HFFc6 (cell line): ENCODE measurements at regions not wholly inside any gene's neighbourhood (a gene's known extent, or its start where the extent isn't known, plus 50 kb on each side); places are given as distances from the start of the nearest gene placed in this dataset.

Experiments used
- DNase-seq: peaks from one replicate; pipeline ENCODE4 v3.0.0-alpha.2; 2018
- H3K27ac Mint-ChIP-seq: 2 replicates; pipeline ENCODE4 v1.8.0; 2020; ENCODE audit warnings: mild to moderate bottlenecking, mixed read lengths
- H3K27me3 Mint-ChIP-seq: 2 replicates; pipeline ENCODE4 v1.8.0; 2021; ENCODE audit warnings: mild to moderate bottlenecking, moderate library complexity, mixed read lengths; ENCODE audit not compliant: insufficient read depth
- H3K36me3 Mint-ChIP-seq: 2 replicates; pipeline ENCODE4 v1.8.0; 2021; ENCODE audit warnings: low read depth, mixed read lengths
- H3K4me1 Mint-ChIP-seq: 2 replicates; pipeline ENCODE4 v1.8.0; 2020; ENCODE audit warnings: low read depth, mixed read lengths
- H3K4me3 Mint-ChIP-seq: 2 replicates; pipeline ENCODE4 v1.8.0; 2020; ENCODE audit warnings: mild to moderate bottlenecking, moderate library complexity, mixed read lengths
- H3K9me3 Mint-ChIP-seq: 2 replicates; pipeline ENCODE4 v1.8.0; 2020; ENCODE audit warnings: mild to moderate bottlenecking, mixed read lengths
- CTCF ChIP-seq: fragments of 200-600 bp; sonication (generic); IDR thresholded peaks from 2 replicates; pipeline ENCODE4 v1.5.0; 2021; ENCODE audit warnings: antibody characterized with exemption, mild to moderate bottlenecking

GRCh38 chr15:31822463-31822862, 207.9 kb upstream of the CHRNA7 start:
- no peaks in the 10 kb centered on the region for H3K36me3 Mint-ChIP-seq
- no peak for DNase-seq
- peaks cover 32% of the 10 kb centered on the region for H3K9me3 Mint-ChIP-seq
- no peak overlapping the region for H3K4me3 Mint-ChIP-seq
- H3K27me3 Mint-ChIP-seq, result no peaks in the 10 kb centered on the region
- H3K27ac Mint-ChIP-seq, result no peak overlapping the region
- no peak for TF ChIP-seq CTCF
- no peaks in the 10 kb centered on the region for H3K4me1 Mint-ChIP-seq

- Mint-ChIP-seq H3K4me1 (no peaks in the 10 kb centered on the region), H3K36me3 (no peaks in the 10 kb centered on the region), H3K9me3 (peaks cover 43% of the 10 kb centered on the region), H3K27me3 (no peaks in the 10 kb centered on the region), H3K4me3 (no peak overlapping the region), H3K27ac (no peak overlapping the region)
- TF ChIP-seq CTCF, result no peak
- no peak for DNase-seq
These were observed 206.3 kb upstream of the CHRNA7 start for GRCh38 chr15:31824024-31824423.

- TF ChIP-seq CTCF, result no peak
- Mint-ChIP-seq H3K4me3 (no peak overlapping the region), H3K9me3 (peaks cover 54% of the 10 kb centered on the region), H3K27ac (no peak overlapping the region), H3K36me3 (no peaks in the 10 kb centered on the region), H3K4me1 (no peaks in the 10 kb centered on the region), H3K27me3 (peaks cover 1% of the 10 kb centered on the region; the same call in 1 of the 2 replicates)
- no peak for DNase-seq
These were observed 201.7 kb upstream of the CHRNA7 start for GRCh38 chr15:31828594-31828993.

GRCh38 chr15:31830591-31830990, 199.7 kb upstream of the CHRNA7 start:
- Mint-ChIP-seq H3K27me3 (peaks cover 1% of the 10 kb centered on the region; the same call in 1 of the 2 replicates), H3K36me3 (no peaks in the 10 kb centered on the region), H3K9me3 (peaks cover 42% of the 10 kb centered on the region), H3K4me3 (no peak overlapping the region), H3K27ac (no peak overlapping the region), H3K4me1 (no peaks in the 10 kb centered on the region)
- TF ChIP-seq CTCF, result no peak
- no peak for DNase-seq

GRCh38 chr15:31831596-31831995, 198.7 kb upstream of the CHRNA7 start:
- H3K27me3 Mint-ChIP-seq, result peaks cover 1% of the 10 kb centered on the region; the same call in 1 of the 2 replicates
- no peak overlapping the region for H3K27ac Mint-ChIP-seq
- H3K4me3 Mint-ChIP-seq, result no peak overlapping the region
- DNase-seq, result no peak
- peaks cover 42% of the 10 kb centered on the region for H3K9me3 Mint-ChIP-seq
- H3K36me3 Mint-ChIP-seq, result no peaks in the 10 kb centered on the region
- no peaks in the 10 kb centered on the region for H3K4me1 Mint-ChIP-seq
- no peak for TF ChIP-seq CTCF

- DNase-seq, result no peak
- Mint-ChIP-seq H3K4me1 (no peaks in the 10 kb centered on the region), H3K9me3 (peaks cover 35% of the 10 kb centered on the region), H3K27me3 (peaks cover 1% of the 10 kb centered on the region; the same call in 1 of the 2 replicates), H3K27ac (no peak overlapping the region), H3K36me3 (no peaks in the 10 kb centered on the region), H3K4me3 (no peak overlapping the region)
- no peak for TF ChIP-seq CTCF
These were observed 195.7 kb upstream of the CHRNA7 start for GRCh38 chr15:31834654-31835053.
